ENCODE measurements at regions not wholly inside any gene's neighbourhood (a gene's known extent, or its start where the extent isn't known, plus 50 kb on each side); places are given as distances from the start of the nearest gene placed in this dataset.

- no peaks in the 10 kb centered on the region for H4K20me1 ChIP-seq (ENCODE audit: control insufficient read depth, extremely low read depth, insufficient read depth, low read length)
- no peak overlapping the region for H3K9ac ChIP-seq (ENCODE audit: insufficient read depth, low read length)
- DNase-seq (ENCODE audit: low read depth in 2 of 2) = no peak
- no peak overlapping the region for H3K27ac ChIP-seq (ENCODE audit: insufficient read depth, low read length)
- H2AFZ ChIP-seq (ENCODE audit: low read length) = no peak overlapping the region
- no peaks in the 10 kb centered on the region for H3K79me2 ChIP-seq (ENCODE audit: control insufficient read depth, insufficient read depth, low read length)
- H3K9me3 ChIP-seq (ENCODE audit: control insufficient read depth, insufficient read depth, low read depth, low read length) = no peaks in the 10 kb centered on the region
- no peak overlapping the region for H3K4me3 ChIP-seq (replicated peaks in 1 of 4; ENCODE audit: control extremely low read depth in 1 of 4, insufficient read depth in 1 of 4, low read depth in 3 of 4, low read length in 4 of 4)
- no peaks in the 10 kb centered on the region for H3K4me1 ChIP-seq (ENCODE audit: control insufficient read depth, extremely low read depth, insufficient read depth, low read length)
- no peaks in the 10 kb centered on the region for H3K27me3 ChIP-seq (ENCODE audit: control insufficient read depth, insufficient read depth, low read length)
- H3K4me2 ChIP-seq (ENCODE audit: extremely low read depth, insufficient read depth, low read length) = no peak overlapping the region
- no peak for TF ChIP-seq EZH2 (IDR thresholded peaks at IDR 0.05; ENCODE audit: low read length, missing control alignments)
- TF ChIP-seq CTCF (conservative IDR thresholded peaks at IDR 0.05 in 1 of 2, IDR thresholded peaks at IDR 0.05 in 1 of 2; ENCODE audit: low read depth in 1 of 2, low read length in 2 of 2) = no peak
- no peaks in the 10 kb centered on the region for H3K36me3 ChIP-seq (ENCODE audit: control insufficient read depth, insufficient read depth, low read length)
Measured at GRCh38 chr5:23402585-23402984, 104.8 kb upstream of the PRDM9 start.

- no peak for DNase-seq (ENCODE audit: low read depth in 2 of 2)
- TF ChIP-seq EZH2 (IDR thresholded peaks at IDR 0.05; ENCODE audit: low read length, missing control alignments) (no peak), CTCF (conservative IDR thresholded peaks at IDR 0.05 in 1 of 2, IDR thresholded peaks at IDR 0.05 in 1 of 2; ENCODE audit: low read depth in 1 of 2, low read length in 2 of 2) (no peak)
Measured at GRCh38 chr5:23400951-23401350, 106.5 kb upstream of the PRDM9 start.

GRCh38 chr5:23396346-23396745 is 111.1 kb upstream of the PRDM9 start:
- no peak overlapping the region for H3K27ac ChIP-seq (ENCODE audit: insufficient read depth, low read length)
- H4K20me1 ChIP-seq (ENCODE audit: control insufficient read depth, extremely low read depth, insufficient read depth, low read length) = no peaks in the 10 kb centered on the region
- H3K36me3 ChIP-seq (ENCODE audit: control insufficient read depth, insufficient read depth, low read length) = no peaks in the 10 kb centered on the region
- H3K4me1 ChIP-seq (ENCODE audit: control insufficient read depth, extremely low read depth, insufficient read depth, low read length) = no peaks in the 10 kb centered on the region
- no peak overlapping the region for H3K9ac ChIP-seq (ENCODE audit: insufficient read depth, low read length)
- H3K4me3 ChIP-seq (replicated peaks in 1 of 4; ENCODE audit: control extremely low read depth in 1 of 4, insufficient read depth in 1 of 4, low read depth in 3 of 4, low read length in 4 of 4) = no peak overlapping the region
- DNase-seq (ENCODE audit: low read depth in 2 of 2) = no peak
- no peak for TF ChIP-seq EZH2 (IDR thresholded peaks at IDR 0.05; ENCODE audit: low read length, missing control alignments)
- TF ChIP-seq CTCF (conservative IDR thresholded peaks at IDR 0.05 in 1 of 2, IDR thresholded peaks at IDR 0.05 in 1 of 2; ENCODE audit: low read depth in 1 of 2, low read length in 2 of 2) = no peak
- H3K4me2 ChIP-seq (ENCODE audit: extremely low read depth, insufficient read depth, low read length) = no peak overlapping the region
- no peak overlapping the region for H2AFZ ChIP-seq (ENCODE audit: low read length)
- no peaks in the 10 kb centered on the region for H3K79me2 ChIP-seq (ENCODE audit: control insufficient read depth, insufficient read depth, low read length)
- H3K27me3 ChIP-seq (ENCODE audit: control insufficient read depth, insufficient read depth, low read length) = no peaks in the 10 kb centered on the region
- H3K9me3 ChIP-seq (ENCODE audit: control insufficient read depth, insufficient read depth, low read depth, low read length) = no peaks in the 10 kb centered on the region

More at GRCh38 chr5:23400951-23401350, 106.5 kb upstream of the PRDM9 start:
- Histone ChIP-seq H3K79me2 (ENCODE audit: control insufficient read depth, insufficient read depth, low read length) (no peaks in the 10 kb centered on the region), H3K4me3 (replicated peaks in 1 of 4; ENCODE audit: control extremely low read depth in 1 of 4, insufficient read depth in 1 of 4, low read depth in 3 of 4, low read length in 4 of 4) (no peak overlapping the region), H3K27ac (ENCODE audit: insufficient read depth, low read length) (no peak overlapping the region), H3K36me3 (ENCODE audit: control insufficient read depth, insufficient read depth, low read length) (no peaks in the 10 kb centered on the region), H3K4me1 (ENCODE audit: control insufficient read depth, extremely low read depth, insufficient read depth, low read length) (no peaks in the 10 kb centered on the region), H3K27me3 (ENCODE audit: control insufficient read depth, insufficient read depth, low read length) (no peaks in the 10 kb centered on the region), H3K4me2 (ENCODE audit: extremely low read depth, insufficient read depth, low read length) (no peak overlapping the region), H3K9me3 (ENCODE audit: control insufficient read depth, insufficient read depth, low read depth, low read length) (no peaks in the 10 kb centered on the region), H4K20me1 (ENCODE audit: control insufficient read depth, extremely low read depth, insufficient read depth, low read length) (no peaks in the 10 kb centered on the region), H3K9ac (ENCODE audit: insufficient read depth, low read length) (no peak overlapping the region), H2AFZ (ENCODE audit: low read length) (no peak overlapping the region)

Measured in fibroblast of lung (primary cell).